K562 (cell line): ENCODE measurements at regions not wholly inside any gene's neighbourhood (a gene's known extent, or its start where the extent isn't known, plus 50 kb on each side); places are given as distances from the start of the nearest gene placed in this dataset.

Experiments
- ARID4B ChIP-seq: sonication (generic); formaldehyde crosslinking; IDR thresholded peaks from 2 replicates; pipeline ENCODE4 v1.8.0; 2022; ENCODE audit warnings: mild to moderate bottlenecking, missing genetic modification reagents
- CHCHD3 ChIP-seq: fragments of 250-450 bp; sonication (Bioruptor Pico); IDR thresholded peaks from 2 replicates; pipeline ENCODE4 v2.1.2; 2022; ENCODE audit warnings: mild to moderate bottlenecking
- E4F1 ChIP-seq: fragments of 250-450 bp; sonication (Bioruptor Pico); IDR thresholded peaks from 2 replicates; pipeline ENCODE4 v1.5.0; 2021; ENCODE audit warnings: mild to moderate bottlenecking, borderline replicate concordance
- EHMT2 ChIP-seq: fragments of 450-650 bp; IDR thresholded peaks from 2 replicates; pipeline ENCODE4 v1.6.1; 2018; ENCODE audit warnings: antibody characterized with exemption
- HLTF ChIP-seq: fragments of 450-650 bp; IDR thresholded peaks from 2 replicates; pipeline ENCODE4 v1.6.1; 2016
- JUNB ChIP-seq: fragments of 450-650 bp; formaldehyde crosslinking; conservative IDR thresholded peaks from 2 replicates; pipeline ENCODE4 v1.4.0; 2020; ENCODE audit warnings: mild to moderate bottlenecking
- KLF1 ChIP-seq: fragments of 450-650 bp; IDR thresholded peaks from 2 replicates; pipeline ENCODE4 v1.6.1; 2016; ENCODE audit warnings: missing genetic modification characterization, missing compliant biosample characterization
- MXD1 ChIP-seq: fragments of 250-450 bp; sonication (Bioruptor Pico); IDR thresholded peaks from 2 replicates; pipeline ENCODE4 v1.8.0; 2021; ENCODE audit warnings: borderline replicate concordance, mild to moderate bottlenecking, moderate library complexity; ENCODE audit not compliant: poor library complexity, severe bottlenecking
- POLR2AphosphoS2 ChIP-seq: IDR thresholded peaks from 2 replicates; pipeline ENCODE4 v1.6.1; 2012; ENCODE audit warnings: low read length, improper control_type of control experiment
- PURB ChIP-seq: sonication (generic); formaldehyde crosslinking; IDR thresholded peaks from 2 replicates; pipeline ENCODE4 v1.9.0; 2021; ENCODE audit warnings: low read depth, mild to moderate bottlenecking, missing genetic modification reagents
- RFX7 ChIP-seq: fragments of 250-450 bp; sonication (Bioruptor Pico); IDR thresholded peaks from 2 replicates; pipeline ENCODE4 v1.5.1; 2021; ENCODE audit warnings: mild to moderate bottlenecking
- SETDB1 ChIP-seq: IDR thresholded peaks from one replicate; pipeline ENCODE4 v1.6.1; 2012; ENCODE audit warnings: low read length, control low read depth, inconsistent platforms
- ZNF184 ChIP-seq: sonication (generic); formaldehyde crosslinking; IDR thresholded peaks from 2 replicates; pipeline ENCODE4 v1.5.0; 2020; ENCODE audit warnings: missing genetic modification reagents
- TF ChIP-seq, protein P1 (sequence below), 2 experiments: IDR thresholded peaks in 1 of 2; conservative IDR thresholded peaks in 1 of 2; 2 replicates each; pipeline ENCODE4 v1.6.1; 2016; ENCODE audit warnings: low read depth in 2 of 2, mild to moderate bottlenecking in 1 of 2, missing compliant biosample characterization in 1 of 2, missing genetic modification characterization in 1 of 2, moderate library complexity in 1 of 2
- TF ChIP-seq, protein P2 (sequence below): sonication (generic); formaldehyde crosslinking; IDR thresholded peaks from 2 replicates; pipeline ENCODE4 v1.8.1; 2023; ENCODE audit warnings: mild to moderate bottlenecking, missing genetic modification reagents

- TF ChIP-seq E4F1 (no peak), JUNB (CRISPR knock-in tag) (no peak), EHMT2 (no peak), ARID4B (CRISPR knock-in tag) (no peak), SETDB1 (no peak), ZNF184 (no peak), HLTF (no peak), PURB (no peak), MXD1 (no peak), KLF1 (no peak), CHCHD3 (CRISPR knock-in tag) (no peak), RFX7 (no peak), POLR2AphosphoS2 (no peak)
- TF ChIP-seq, protein P1, sequence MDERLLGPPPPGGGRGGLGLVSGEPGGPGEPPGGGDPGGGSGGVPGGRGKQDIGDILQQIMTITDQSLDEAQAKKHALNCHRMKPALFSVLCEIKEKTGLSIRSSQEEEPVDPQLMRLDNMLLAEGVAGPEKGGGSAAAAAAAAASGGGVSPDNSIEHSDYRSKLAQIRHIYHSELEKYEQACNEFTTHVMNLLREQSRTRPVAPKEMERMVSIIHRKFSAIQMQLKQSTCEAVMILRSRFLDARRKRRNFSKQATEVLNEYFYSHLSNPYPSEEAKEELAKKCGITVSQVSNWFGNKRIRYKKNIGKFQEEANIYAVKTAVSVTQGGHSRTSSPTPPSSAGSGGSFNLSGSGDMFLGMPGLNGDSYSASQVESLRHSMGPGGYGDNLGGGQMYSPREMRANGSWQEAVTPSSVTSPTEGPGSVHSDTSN (CRISPR knock-in tag; IDR thresholded peaks at IDR 0.05; ENCODE audit: low read depth): no peak
- TF ChIP-seq, protein P1 (tag; conservative IDR thresholded peaks at IDR 0.05; ENCODE audit: low read depth): no peak
- TF ChIP-seq, protein P2, sequence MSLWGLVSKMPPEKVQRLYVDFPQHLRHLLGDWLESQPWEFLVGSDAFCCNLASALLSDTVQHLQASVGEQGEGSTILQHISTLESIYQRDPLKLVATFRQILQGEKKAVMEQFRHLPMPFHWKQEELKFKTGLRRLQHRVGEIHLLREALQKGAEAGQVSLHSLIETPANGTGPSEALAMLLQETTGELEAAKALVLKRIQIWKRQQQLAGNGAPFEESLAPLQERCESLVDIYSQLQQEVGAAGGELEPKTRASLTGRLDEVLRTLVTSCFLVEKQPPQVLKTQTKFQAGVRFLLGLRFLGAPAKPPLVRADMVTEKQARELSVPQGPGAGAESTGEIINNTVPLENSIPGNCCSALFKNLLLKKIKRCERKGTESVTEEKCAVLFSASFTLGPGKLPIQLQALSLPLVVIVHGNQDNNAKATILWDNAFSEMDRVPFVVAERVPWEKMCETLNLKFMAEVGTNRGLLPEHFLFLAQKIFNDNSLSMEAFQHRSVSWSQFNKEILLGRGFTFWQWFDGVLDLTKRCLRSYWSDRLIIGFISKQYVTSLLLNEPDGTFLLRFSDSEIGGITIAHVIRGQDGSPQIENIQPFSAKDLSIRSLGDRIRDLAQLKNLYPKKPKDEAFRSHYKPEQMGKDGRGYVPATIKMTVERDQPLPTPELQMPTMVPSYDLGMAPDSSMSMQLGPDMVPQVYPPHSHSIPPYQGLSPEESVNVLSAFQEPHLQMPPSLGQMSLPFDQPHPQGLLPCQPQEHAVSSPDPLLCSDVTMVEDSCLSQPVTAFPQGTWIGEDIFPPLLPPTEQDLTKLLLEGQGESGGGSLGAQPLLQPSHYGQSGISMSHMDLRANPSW (CRISPR knock-in tag): no peak
Measured at GRCh38 chr9:129481810-129482511, 138.9 kb downstream of the C9orf50 start (continued).
